Gastrocnemius medialis (tissue), 4 donors: ENCODE measurements at regions not wholly inside any gene's neighbourhood (a gene's known extent, or its start where the extent isn't known, plus 50 kb on each side); places are given as distances from the start of the nearest gene placed in this dataset.

Experiments used
- ATAC-seq, 2 donors: fragments of 150-250 bp; one replicate each; pipeline ENCODE4 v1.9.1; 2016
- DNase-seq, 2 donors: peaks; one replicate each; pipeline ENCODE4 v3.0.0-alpha.2; 2019
- H3K27ac ChIP-seq, 4 donors: fragments of 200-600 bp; sonication (generic); 1 replicate in 1 of 4; 2 replicates in 3 of 4; pipeline ENCODE4 v1.5.1; 2016 to 2018; ENCODE audit warnings: mild to moderate bottlenecking in 2 of 4, moderate library complexity in 1 of 4
- H3K27me3 ChIP-seq, 3 donors: fragments of 200-600 bp; sonication (generic) in 2 of 3; 1 replicate in 1 of 3; 2 replicates in 2 of 3; pipeline versions ENCODE4 v1.5.1 to v1.6.0; 2016 to 2019; ENCODE audit warnings: mild to moderate bottlenecking in 1 of 3, moderate library complexity in 1 of 3
- H3K36me3 ChIP-seq, 2 donors: fragments of 200-600 bp; sonication (generic) in 1 of 2; one replicate each; pipeline ENCODE4 v1.5.1; 2017 to 2018
- H3K4me1 ChIP-seq, 2 donors: fragments of 200-600 bp; sonication (generic) in 1 of 2; one replicate each; pipeline ENCODE4 v1.5.1; 2016 to 2017; ENCODE audit warnings: mild to moderate bottlenecking in 2 of 2
- H3K4me3 ChIP-seq, 4 donors: fragments of 200-600 bp; sonication (generic) in 3 of 4; 1 replicate in 1 of 4; 2 replicates in 3 of 4; pipeline ENCODE4 v1.5.1; 2016 to 2019; ENCODE audit warnings: mild to moderate bottlenecking in 2 of 4
- H3K9me3 ChIP-seq, 3 donors: fragments of 200-600 bp; sonication (generic) in 2 of 3; 1 replicate in 1 of 3; 2 replicates in 2 of 3; pipeline ENCODE4 v1.5.1; 2016 to 2019
- POLR2A ChIP-seq, 2 donors: fragments of 450-650 bp; IDR thresholded peaks; one replicate each; pipeline ENCODE4 v1.6.1; 2017; ENCODE audit warnings: antibody characterized with exemption in 2 of 2, mild to moderate bottlenecking in 2 of 2, moderate library complexity in 2 of 2
- in situ Hi-C, 4 donors: fragments of 200-750 bp; cut with MboI; loops; one replicate each; pipeline versions ENCODE4 v1.15.0 to v1.8.0; 2017; ENCODE audit warnings: low sequenced_read_pairs in 4 of 4
- intact Hi-C: fragments of 100-400 bp; cut with DNase I; formaldehyde crosslinking; loops from one replicate; pipeline ENCODE4 v1.15.1; 2023; ENCODE audit warnings: low total_unique reads
- TF ChIP-seq, protein P1 (sequence below), 5 experiments: fragments of 450-650 bp in 3 of 5; fragments of 200-600 bp in 2 of 5; sonication (generic) in 2 of 5; IDR thresholded peaks in 4 of 5; conservative IDR thresholded peaks in 1 of 5; 1 replicate in 4 of 5; 2 replicates in 1 of 5; pipeline ENCODE4 v1.5.1; 2016 to 2019; ENCODE audit warnings: antibody characterized with exemption in 5 of 5, mild to moderate bottlenecking in 3 of 5, moderate library complexity in 3 of 5

DNA sequence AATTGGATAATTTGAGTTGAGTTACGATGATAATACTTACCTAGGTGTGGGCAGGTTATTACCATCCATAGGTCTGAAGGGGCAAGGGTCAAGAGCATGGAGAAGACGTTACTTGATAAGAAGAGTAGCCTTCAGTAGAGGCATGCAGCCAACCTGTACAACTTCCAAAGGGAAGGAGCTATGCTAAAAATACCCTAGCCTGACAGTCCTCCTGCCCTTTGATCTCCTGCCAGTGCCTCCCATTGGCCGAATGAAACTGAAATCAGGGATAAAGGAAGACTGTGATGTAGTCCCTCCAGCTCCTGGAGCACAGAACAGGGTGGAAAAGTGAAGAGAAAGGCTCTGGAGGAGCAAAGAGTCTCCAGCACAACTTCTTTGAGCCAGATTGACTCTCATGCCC is 487.4 kb downstream of the ADCYAP1 start:
- ATAC-seq (no peak), DNase-seq (no peak)
- TF ChIP-seq, protein P1, sequence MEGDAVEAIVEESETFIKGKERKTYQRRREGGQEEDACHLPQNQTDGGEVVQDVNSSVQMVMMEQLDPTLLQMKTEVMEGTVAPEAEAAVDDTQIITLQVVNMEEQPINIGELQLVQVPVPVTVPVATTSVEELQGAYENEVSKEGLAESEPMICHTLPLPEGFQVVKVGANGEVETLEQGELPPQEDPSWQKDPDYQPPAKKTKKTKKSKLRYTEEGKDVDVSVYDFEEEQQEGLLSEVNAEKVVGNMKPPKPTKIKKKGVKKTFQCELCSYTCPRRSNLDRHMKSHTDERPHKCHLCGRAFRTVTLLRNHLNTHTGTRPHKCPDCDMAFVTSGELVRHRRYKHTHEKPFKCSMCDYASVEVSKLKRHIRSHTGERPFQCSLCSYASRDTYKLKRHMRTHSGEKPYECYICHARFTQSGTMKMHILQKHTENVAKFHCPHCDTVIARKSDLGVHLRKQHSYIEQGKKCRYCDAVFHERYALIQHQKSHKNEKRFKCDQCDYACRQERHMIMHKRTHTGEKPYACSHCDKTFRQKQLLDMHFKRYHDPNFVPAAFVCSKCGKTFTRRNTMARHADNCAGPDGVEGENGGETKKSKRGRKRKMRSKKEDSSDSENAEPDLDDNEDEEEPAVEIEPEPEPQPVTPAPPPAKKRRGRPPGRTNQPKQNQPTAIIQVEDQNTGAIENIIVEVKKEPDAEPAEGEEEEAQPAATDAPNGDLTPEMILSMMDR (IDR thresholded peaks at IDR 0.05 in 4 of 5, conservative IDR thresholded peaks at IDR 0.05 in 1 of 5) = no peak
- TF ChIP-seq POLR2A (IDR thresholded peaks at IDR 0.05) = no peak

DNA sequence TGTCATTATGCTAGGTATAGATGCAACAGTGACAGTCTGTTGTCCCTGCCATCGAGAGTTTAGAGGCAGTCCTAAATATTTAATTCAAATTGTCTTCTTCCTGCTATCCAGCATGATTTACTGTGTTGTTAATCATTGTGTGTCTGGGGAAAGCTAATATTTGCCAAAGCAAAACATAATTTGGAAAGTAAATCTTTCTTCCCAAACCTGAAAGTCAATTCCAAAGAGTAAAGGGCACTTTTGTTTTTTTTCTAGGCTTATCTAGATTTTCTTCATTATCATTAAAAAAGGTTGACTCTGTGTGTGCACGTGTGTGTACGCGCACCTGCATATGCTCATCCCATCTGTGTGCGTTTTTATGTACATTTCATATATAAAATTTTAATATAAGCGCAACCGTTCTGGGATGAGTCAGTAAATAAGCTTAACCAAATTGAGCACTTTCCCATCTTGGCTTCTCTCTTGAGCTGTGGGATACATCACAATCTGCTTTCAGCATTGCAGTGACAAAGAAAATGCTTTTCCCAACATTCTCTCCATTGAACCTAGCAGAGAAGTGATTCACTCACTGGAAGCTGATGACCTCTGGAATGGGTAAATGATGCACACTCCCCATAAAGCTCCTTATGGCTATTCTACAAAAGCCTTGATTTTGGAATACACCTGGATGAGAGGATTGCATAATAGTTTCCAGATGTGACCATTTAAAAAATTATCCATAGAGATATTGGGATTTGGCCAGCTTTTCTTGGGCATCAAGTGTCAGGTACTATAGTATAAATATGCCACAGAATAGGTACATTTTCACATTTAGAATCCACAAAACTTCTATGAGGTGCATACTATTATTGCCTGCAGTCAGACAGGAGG is 488.4 kb downstream of the ADCYAP1 start:
- no peaks in the 10 kb centered on the region for H3K36me3 ChIP-seq
- H3K27ac ChIP-seq = no peak overlapping the region
- H3K4me1 ChIP-seq = no peaks in the 10 kb centered on the region
- DNase-seq (no peak), ATAC-seq (no peak)
- no peak for TF ChIP-seq POLR2A (IDR thresholded peaks at IDR 0.05)
- TF ChIP-seq, protein P1 (IDR thresholded peaks at IDR 0.05 in 4 of 5, conservative IDR thresholded peaks at IDR 0.05 in 1 of 5) = no peak
- H3K27me3 ChIP-seq = no peaks in the 10 kb centered on the region
- in situ Hi-C loops (no loop called here), intact Hi-C loops (no loop called here)
- no peak overlapping the region for H3K4me3 ChIP-seq
- no peaks in the 10 kb centered on the region for H3K9me3 ChIP-seq

More for the DNA sequence above, 487.4 kb downstream of the ADCYAP1 start:
- H3K4me1 ChIP-seq = no peaks in the 10 kb centered on the region
- no peak overlapping the region for H3K27ac ChIP-seq
- in situ Hi-C loops (no loop called here), intact Hi-C loops (no loop called here)
- no peaks in the 10 kb centered on the region for H3K27me3 ChIP-seq
- H3K36me3 ChIP-seq = no peaks in the 10 kb centered on the region
- no peaks in the 10 kb centered on the region for H3K9me3 ChIP-seq
- no peak overlapping the region for H3K4me3 ChIP-seq

DNA sequence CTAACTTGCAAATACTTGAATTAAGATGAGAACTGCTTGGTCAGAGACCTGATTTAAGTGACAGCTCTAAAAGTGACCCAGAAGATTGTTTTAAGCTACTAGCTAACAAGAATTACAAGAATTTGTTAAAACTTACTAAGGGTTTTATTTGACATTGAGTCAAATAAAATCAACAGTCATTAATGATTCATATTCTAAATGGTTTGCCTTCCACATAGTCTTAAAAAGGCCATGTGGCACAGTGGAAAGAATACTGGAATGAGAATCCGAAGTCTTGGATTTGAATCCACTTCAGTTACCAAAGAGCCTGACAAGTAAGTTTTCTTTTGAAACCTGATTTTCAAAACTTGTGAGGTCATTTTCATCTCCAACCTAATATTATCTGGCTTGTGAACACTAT is 489.3 kb downstream of the ADCYAP1 start:
- no peaks in the 10 kb centered on the region for H3K4me1 ChIP-seq

DNA sequence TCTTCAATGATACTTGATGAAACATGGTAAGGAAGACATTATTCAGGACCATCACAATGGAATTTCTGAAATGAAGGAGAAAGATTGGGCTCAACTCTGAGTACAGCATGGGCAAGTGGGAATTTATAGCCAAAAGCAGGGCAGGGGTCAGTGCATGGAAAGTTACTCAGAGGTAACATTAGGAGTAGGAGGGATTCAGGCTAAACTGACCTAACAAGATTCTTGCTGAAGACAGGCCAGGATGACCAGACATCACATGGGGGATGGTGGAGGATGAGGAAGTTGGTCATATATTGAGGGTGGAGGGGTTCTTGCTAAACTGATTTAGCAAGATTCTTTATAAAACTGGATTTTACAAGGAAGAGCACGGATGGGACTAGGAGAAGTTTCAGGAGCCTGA is 489.8 kb downstream of the ADCYAP1 start:
- Histone ChIP-seq H3K4me3 (no peak overlapping the region), H3K27ac (no peak overlapping the region), H3K9me3 (no peaks in the 10 kb centered on the region), H3K4me1 (no peaks in the 10 kb centered on the region), H3K27me3 (no peaks in the 10 kb centered on the region), H3K36me3 (no peaks in the 10 kb centered on the region)
- no peak for ATAC-seq
- DNase-seq = no peak
- intact Hi-C loops = no loop called here
- TF ChIP-seq POLR2A (IDR thresholded peaks at IDR 0.05) = no peak
- TF ChIP-seq, protein P1 (IDR thresholded peaks at IDR 0.05 in 4 of 5, conservative IDR thresholded peaks at IDR 0.05 in 1 of 5) = no peak
- in situ Hi-C loops = no loop called here

More for the DNA sequence above, 489.3 kb downstream of the ADCYAP1 start:
- no peak for ATAC-seq
- no peak for DNase-seq
- intact Hi-C loops = no loop called here
- TF ChIP-seq, protein P1 (IDR thresholded peaks at IDR 0.05 in 4 of 5, conservative IDR thresholded peaks at IDR 0.05 in 1 of 5) = no peak
- no peak for TF ChIP-seq POLR2A (IDR thresholded peaks at IDR 0.05)
- Histone ChIP-seq H3K9me3 (no peaks in the 10 kb centered on the region), H3K36me3 (no peaks in the 10 kb centered on the region), H3K27me3 (no peaks in the 10 kb centered on the region), H3K27ac (no peak overlapping the region), H3K4me3 (no peak overlapping the region)
- in situ Hi-C loops = no loop called here
